Activated T-helper 2 cell treated with anti-CD3 and anti-CD28 coated beads, Interferon-gamma antibody, Interleukin-2, Interleukin-4, amounts not matched to agents 10 μg/mL and 5 μg/mL and 100 μg/mL, durations not matched to agents 14 hours and 24 hours and 36 hours (primary cell): ENCODE measurements at regions not wholly inside any gene's neighbourhood (a gene's known extent, or its start where the extent isn't known, plus 50 kb on each side); places are given as distances from the start of the nearest gene placed in this dataset.

Experiments
- DNase-seq: peaks from one replicate; pipeline ENCODE4 v3.0.0; 2021; ENCODE audit warnings: low spot score
- H3K27ac Mint-ChIP-seq: one replicate; pipeline ENCODE4 v1.8.0; 2021; ENCODE audit warnings: mixed read lengths
- H3K27me3 Mint-ChIP-seq: one replicate; pipeline ENCODE4 v1.8.0; 2021; ENCODE audit warnings: low read depth, mixed read lengths
- H3K36me3 Mint-ChIP-seq: one replicate; pipeline ENCODE4 v1.8.0; 2021; ENCODE audit warnings: low read depth, mixed read lengths
- H3K4me1 Mint-ChIP-seq: one replicate; pipeline ENCODE4 v1.8.0; 2021; ENCODE audit warnings: low read depth, mixed read lengths
- H3K4me3 Mint-ChIP-seq: one replicate; pipeline ENCODE4 v1.8.0; 2021; ENCODE audit warnings: low read depth, mild to moderate bottlenecking, moderate library complexity, mixed read lengths
- H3K9me3 Mint-ChIP-seq: one replicate; pipeline ENCODE4 v1.8.0; 2021; ENCODE audit warnings: mixed read lengths
- intact Hi-C: fragments of 100-400 bp; cut with micrococcal nuclease; formaldehyde crosslinking; loops from one replicate; pipeline ENCODE4 v1.15.1; 2023

DNA sequence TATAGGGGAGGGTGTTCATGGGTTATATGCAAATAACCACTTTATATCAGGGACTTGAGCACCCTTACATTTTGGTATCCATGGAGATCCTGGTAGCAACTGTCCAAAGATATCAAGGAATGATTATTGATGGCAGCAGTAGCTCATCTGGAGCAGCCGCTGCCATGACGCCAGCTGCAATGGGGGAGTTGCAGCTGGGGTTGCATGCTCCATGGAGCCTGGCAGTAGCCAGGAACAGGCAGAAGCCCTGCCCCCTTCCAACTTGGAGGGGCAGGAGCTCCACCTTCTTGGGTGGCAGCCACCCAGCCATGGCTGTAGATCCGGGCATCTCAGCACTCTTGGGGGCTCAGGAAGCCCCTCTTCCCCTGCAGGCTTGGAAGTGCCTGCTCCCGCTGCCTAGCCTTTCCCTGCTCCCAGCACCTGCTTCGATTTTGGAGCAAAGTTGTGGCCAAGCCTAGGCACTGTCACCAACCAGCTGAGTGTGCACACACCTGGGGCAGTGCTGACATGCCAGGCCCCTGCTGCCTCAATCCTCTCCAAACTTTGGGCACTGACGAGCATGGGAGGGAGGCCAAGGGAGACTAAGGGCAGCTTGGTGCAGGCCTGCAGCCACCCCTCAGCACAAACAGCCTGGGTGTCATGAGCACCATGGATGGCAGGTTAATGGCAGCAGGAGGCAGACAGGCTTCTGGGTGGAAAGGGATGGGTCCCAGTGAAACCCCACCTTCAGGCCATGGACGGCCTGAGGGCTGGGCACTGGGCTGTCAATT lies 235.6 kb upstream of the CSNK1A1L start:
- H3K36me3 Mint-ChIP-seq: no peaks in the 10 kb centered on the region
- H3K9me3 Mint-ChIP-seq: no peaks in the 10 kb centered on the region
- H3K27ac Mint-ChIP-seq: no peak overlapping the region
- H3K4me3 Mint-ChIP-seq: no peak overlapping the region
- intact Hi-C loops: no loop called here
- H3K4me1 Mint-ChIP-seq: no peaks in the 10 kb centered on the region
- DNase-seq: no peak
- no peaks in the 10 kb centered on the region for H3K27me3 Mint-ChIP-seq

DNA sequence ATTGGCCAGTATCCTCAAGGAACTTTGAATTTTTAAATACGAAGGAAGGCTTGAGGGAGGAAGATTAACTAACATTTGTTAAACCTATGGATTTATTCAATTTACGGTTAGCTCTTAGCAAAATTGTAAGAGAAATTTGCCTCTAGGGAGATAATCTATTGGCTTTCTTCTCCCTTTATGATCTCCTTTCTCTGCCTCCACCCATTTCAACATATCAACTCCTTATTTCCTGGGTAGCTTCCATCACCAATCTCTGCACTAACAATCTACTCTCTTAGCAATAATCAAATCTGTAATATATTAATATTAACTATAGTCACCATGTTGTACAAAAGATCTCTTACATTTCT lies 233.9 kb upstream of the CSNK1A1L start:
- Mint-ChIP-seq H3K27ac (no peak overlapping the region), H3K27me3 (no peaks in the 10 kb centered on the region), H3K4me1 (no peaks in the 10 kb centered on the region), H3K4me3 (no peak overlapping the region), H3K36me3 (no peaks in the 10 kb centered on the region), H3K9me3 (no peaks in the 10 kb centered on the region)
- intact Hi-C loops: no loop called here
- no peak for DNase-seq

DNA sequence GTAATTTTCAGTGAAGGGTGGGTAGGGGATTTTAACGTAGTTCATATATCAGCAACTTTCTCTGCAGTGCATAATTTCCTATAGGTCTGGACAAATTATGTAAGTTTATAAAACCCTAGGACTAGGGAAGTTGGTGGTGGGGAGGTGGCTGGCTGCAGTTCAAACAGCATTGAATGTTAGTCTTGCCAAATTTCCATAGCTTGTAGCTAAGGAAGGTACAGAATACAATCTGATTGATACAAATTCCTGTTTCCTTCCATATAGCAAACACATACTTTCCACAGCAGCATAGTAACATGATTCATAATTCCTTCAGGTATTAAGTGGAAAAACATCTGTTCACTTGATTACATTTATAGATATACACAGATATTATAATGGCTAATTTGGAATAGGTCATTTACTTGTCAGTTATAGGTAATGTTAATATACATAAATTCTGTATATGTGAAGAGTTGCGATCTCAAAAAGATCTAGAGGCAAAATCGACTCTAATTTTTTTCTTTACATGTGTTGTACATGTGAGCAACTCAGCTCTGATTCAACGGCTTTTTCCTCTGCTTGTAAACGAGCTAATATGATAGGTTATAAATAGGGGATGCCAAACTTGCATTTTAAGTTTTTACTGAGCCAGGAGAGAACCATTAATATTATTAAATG lies 233.4 kb upstream of the CSNK1A1L start:
- H3K36me3 Mint-ChIP-seq: no peaks in the 10 kb centered on the region
- H3K4me1 Mint-ChIP-seq: no peaks in the 10 kb centered on the region
- DNase-seq: no peak
- no peak overlapping the region for H3K4me3 Mint-ChIP-seq
- H3K9me3 Mint-ChIP-seq: no peaks in the 10 kb centered on the region
- no peak overlapping the region for H3K27ac Mint-ChIP-seq
- H3K27me3 Mint-ChIP-seq: no peaks in the 10 kb centered on the region
- intact Hi-C loops: no loop called here

DNA sequence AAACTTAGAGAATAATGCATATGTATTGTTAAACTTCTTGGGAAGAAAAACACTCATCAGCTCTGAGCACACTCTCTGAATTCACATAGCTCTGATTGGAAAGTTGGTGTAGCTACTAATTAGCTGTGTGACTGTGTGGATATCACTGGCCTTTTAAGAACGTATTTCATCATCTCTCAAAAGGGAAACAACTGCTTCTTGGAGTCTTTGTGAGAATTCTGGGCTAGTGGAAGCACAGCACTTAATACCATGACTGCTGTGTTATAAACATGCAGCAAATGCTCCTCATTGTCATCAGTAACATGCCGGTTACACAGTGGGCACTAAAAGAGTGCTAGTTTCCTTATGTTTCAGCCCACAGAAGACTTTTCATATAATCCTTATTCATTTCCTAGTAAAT lies 220.9 kb upstream of the CSNK1A1L start:
- Mint-ChIP-seq H3K4me1 (no peaks in the 10 kb centered on the region), H3K9me3 (peaks cover 28% of the 10 kb centered on the region), H3K36me3 (no peaks in the 10 kb centered on the region), H3K27me3 (no peaks in the 10 kb centered on the region), H3K27ac (no peak overlapping the region), H3K4me3 (no peak overlapping the region)
- intact Hi-C loops: no loop called here
- DNase-seq: no peak

DNA sequence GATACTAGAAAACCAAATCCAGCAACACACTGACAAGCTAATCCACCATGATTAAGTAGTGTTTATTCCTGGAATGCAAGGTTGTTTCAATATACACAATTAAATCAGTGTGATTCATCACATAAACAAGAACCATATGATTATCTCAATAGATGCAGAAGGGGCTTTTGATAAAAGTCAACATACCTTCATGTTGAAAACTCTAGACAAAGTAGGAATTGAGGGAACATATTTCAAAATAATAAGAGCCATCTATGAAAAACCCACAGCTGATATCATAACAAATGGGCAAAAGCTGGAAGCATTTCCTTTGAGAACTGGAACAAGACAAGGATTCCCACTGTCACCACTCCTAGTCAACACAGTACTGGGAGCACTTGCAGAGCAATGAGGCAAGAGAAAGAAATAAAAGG lies 213.6 kb upstream of the CSNK1A1L start:
- Mint-ChIP-seq H3K4me1 (no peaks in the 10 kb centered on the region), H3K27me3 (no peaks in the 10 kb centered on the region), H3K27ac (no peak overlapping the region), H3K9me3 (peaks cover 60% of the 10 kb centered on the region), H3K36me3 (no peaks in the 10 kb centered on the region), H3K4me3 (no peak overlapping the region)
- no peak for DNase-seq
- intact Hi-C loops: no loop called here

DNA sequence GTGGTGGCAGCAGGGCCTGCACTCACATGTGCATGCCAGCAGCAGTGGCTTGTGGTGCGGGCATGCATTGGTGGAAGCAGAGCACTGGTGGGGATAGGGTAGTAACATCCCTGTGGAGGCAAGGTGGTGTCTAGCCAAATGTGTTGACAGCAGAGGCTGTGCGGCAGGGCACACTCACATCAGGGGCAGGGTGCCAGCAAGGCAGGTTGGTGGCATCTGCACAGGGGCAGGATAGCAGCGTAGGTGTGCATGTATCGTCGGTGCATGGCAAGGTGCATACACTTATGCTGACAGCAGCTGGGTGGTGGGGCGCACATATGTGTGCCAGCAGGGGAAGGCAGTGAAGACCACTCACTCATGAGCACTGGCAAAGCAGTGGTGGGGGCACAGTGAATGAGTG lies 211.5 kb upstream of the CSNK1A1L start:
- no peak overlapping the region for H3K4me3 Mint-ChIP-seq
- intact Hi-C loops: no loop called here
- H3K36me3 Mint-ChIP-seq: no peaks in the 10 kb centered on the region
- no peaks in the 10 kb centered on the region for H3K4me1 Mint-ChIP-seq
- peaks cover 54% of the 10 kb centered on the region for H3K9me3 Mint-ChIP-seq
- DNase-seq: no peak
- no peaks in the 10 kb centered on the region for H3K27me3 Mint-ChIP-seq
- H3K27ac Mint-ChIP-seq: no peak overlapping the region

DNA sequence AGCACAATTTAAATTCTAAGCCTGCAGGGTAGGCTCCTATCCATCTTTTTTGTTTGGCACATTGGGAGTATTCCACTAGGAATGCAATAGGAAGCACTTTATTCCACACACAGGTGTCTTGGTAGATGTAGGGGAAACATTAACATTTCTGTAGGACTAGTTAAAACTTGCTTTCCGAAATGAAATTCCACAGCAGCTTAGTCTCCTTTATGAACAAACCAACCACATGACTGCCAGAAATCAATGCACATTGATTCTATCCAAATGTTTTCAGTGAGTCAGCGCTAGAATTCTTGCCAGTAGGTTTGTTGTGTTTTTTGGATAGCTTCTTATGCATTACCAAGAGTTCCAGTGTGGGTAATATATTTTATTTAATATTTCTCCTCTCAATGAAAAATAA lies 207.9 kb upstream of the CSNK1A1L start:
- no peaks in the 10 kb centered on the region for H3K27me3 Mint-ChIP-seq
- DNase-seq: no peak
- no peak overlapping the region for H3K27ac Mint-ChIP-seq
- no peaks in the 10 kb centered on the region for H3K36me3 Mint-ChIP-seq
- H3K9me3 Mint-ChIP-seq: peaks cover 24% of the 10 kb centered on the region
- H3K4me1 Mint-ChIP-seq: no peaks in the 10 kb centered on the region
- intact Hi-C loops: no loop called here
- H3K4me3 Mint-ChIP-seq: no peak overlapping the region

DNA sequence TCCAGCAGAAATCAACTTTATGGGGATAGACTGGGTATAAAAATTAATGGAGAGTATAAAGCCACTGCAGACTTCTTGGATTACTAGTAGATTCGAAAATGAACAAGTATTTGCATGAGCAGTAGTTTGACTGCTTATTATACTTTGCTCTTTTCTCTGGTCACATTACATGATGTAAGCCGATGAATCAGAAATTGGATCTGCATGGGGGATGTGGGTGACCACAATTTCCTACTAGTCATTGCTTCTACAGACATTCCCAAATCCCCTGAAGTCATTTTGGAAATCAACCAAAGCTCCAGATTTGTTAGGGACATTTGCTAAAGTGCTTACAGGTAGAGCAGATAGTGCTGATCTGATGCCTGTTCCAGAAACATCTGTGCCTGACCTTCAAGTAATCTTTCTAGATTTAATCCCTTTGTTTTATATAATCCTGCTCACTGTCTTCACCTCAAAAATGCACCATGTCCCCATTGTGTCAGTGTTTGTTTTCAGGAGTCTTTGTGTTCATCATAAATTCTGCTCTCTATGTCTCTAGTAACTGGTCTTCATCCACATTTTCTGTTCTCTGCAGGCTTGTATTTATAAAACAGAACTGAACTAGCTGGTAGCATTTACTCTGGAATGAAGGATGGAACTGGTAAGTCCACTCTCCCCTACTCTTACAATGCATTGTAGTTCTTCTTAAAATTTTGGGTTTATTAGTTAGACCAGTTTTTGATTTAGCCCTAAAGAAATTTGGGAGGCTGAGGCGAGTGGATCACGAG lies 201.5 kb upstream of the CSNK1A1L start:
- Mint-ChIP-seq H3K9me3 (no peaks in the 10 kb centered on the region), H3K4me3 (no peak overlapping the region), H3K27me3 (no peaks in the 10 kb centered on the region), H3K36me3 (no peaks in the 10 kb centered on the region), H3K27ac (no peak overlapping the region), H3K4me1 (no peaks in the 10 kb centered on the region)
- DNase-seq: no peak
- intact Hi-C loops: no loop called here

DNA sequence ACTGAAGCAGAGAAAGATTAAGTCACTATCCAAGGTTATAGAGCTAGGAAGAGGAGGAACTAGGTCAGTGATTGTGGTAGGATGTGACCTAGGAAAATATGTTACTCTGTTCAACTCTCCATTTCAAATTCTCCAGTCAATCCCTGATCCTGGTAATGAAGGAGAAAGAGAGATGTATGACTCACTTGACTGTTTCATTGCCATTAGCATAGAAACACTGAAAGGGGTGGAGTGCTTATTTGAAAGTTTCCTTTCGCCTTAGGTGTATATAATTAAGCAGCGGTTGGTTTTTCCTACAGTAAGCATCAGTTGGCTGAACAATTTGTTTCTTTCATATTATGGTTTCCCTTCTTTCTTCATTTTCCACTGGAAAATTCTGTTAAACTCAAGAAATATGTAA lies 198.1 kb upstream of the CSNK1A1L start:
- no peak overlapping the region for H3K4me3 Mint-ChIP-seq
- H3K27me3 Mint-ChIP-seq: no peaks in the 10 kb centered on the region
- H3K36me3 Mint-ChIP-seq: no peaks in the 10 kb centered on the region
- intact Hi-C loops: no loop called here
- DNase-seq: no peak
- no peaks in the 10 kb centered on the region for H3K4me1 Mint-ChIP-seq
- peaks cover 3% of the 10 kb centered on the region for H3K9me3 Mint-ChIP-seq
- no peak overlapping the region for H3K27ac Mint-ChIP-seq

DNA sequence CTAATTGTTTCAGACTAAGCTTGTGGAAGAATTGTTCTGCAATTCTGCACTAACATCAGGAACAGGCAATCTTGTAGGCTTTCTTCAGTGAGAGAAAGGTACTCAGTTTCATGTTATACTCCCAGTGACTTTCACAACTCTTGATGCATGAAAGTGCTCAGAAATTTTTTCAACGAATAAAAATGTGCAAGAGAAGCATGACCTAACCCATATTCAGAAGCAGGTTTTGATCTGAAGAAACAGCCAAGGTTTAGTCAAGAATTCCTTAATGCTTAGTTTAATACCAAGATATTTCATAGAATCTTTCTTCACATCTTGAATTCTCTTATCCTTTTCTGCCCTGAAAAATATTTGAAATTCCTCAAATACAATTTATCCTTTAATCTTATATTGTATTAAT lies 197.2 kb upstream of the CSNK1A1L start:
- no peak overlapping the region for H3K27ac Mint-ChIP-seq
- no peak overlapping the region for H3K4me3 Mint-ChIP-seq
- DNase-seq: no peak
- H3K27me3 Mint-ChIP-seq: no peaks in the 10 kb centered on the region
- no peaks in the 10 kb centered on the region for H3K36me3 Mint-ChIP-seq
- intact Hi-C loops: no loop called here
- H3K9me3 Mint-ChIP-seq: peaks cover 5% of the 10 kb centered on the region
- H3K4me1 Mint-ChIP-seq: no peaks in the 10 kb centered on the region

DNA sequence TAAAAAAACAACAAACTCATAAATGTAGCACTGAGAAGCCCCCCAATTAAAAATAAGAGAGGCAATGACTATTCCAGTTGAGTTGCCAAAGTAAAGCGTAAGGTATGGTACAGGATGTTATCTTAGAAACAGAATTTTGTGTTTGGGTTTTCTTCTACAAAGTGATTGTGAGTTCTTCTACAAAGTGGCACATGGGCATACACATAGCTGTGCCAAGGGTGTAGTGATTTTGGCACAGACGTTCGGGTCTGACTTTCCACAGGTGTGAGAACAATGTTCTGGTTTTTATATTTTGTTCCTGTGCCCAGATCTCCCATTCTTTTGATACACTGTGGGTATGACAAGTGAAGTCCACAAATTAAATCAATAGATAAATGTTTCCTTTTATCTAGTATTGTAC lies 190.1 kb upstream of the CSNK1A1L start:
- H3K27ac Mint-ChIP-seq: no peak overlapping the region
- H3K27me3 Mint-ChIP-seq: no peaks in the 10 kb centered on the region
- no peak overlapping the region for H3K4me3 Mint-ChIP-seq
- H3K4me1 Mint-ChIP-seq: no peaks in the 10 kb centered on the region
- no peaks in the 10 kb centered on the region for H3K36me3 Mint-ChIP-seq
- intact Hi-C loops: no loop called here
- no peak for DNase-seq
- H3K9me3 Mint-ChIP-seq: peaks cover 11% of the 10 kb centered on the region

DNA sequence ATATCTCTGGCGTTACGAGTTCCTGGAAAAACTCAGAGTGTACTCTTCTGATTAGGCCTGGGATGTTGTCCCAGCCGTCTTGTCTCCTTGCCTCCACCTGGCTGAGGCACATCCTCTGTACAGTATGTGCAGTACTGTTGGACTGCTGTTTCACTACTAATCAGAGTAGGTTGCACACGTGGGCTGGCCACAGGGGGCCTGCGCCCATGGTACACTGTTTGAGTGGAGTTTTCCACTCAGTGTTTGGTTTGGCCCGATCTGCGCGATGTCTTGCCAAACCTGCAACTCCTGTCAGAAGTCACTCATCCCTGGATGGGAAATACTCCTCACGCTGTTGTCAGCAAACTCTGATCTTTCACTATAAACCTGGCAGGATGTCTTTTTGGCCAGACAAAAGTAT lies 189.6 kb upstream of the CSNK1A1L start:
- H3K27ac Mint-ChIP-seq: no peak overlapping the region
- no peaks in the 10 kb centered on the region for H3K27me3 Mint-ChIP-seq
- H3K9me3 Mint-ChIP-seq: peaks cover 11% of the 10 kb centered on the region
- no peak for DNase-seq
- intact Hi-C loops: no loop called here
- no peaks in the 10 kb centered on the region for H3K36me3 Mint-ChIP-seq
- H3K4me3 Mint-ChIP-seq: no peak overlapping the region
- no peaks in the 10 kb centered on the region for H3K4me1 Mint-ChIP-seq

DNA sequence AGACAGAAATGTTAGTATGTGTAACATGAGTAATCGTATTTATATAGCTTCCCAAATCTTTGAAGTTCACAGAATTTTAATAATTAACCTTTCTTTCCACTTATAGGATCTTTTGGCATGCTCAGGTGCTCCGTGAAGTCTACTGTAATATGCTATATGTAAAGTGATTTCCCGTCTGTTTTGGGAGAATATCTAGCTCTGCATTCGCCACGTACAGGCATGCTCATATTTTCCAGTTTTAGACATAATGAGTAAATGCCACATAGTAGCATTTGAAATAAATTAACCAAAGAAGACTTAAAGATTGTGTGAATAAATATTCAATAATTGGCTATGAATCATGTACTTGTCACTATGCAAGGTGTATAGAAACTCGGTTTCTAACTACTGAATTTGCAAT lies 189.0 kb upstream of the CSNK1A1L start:
- H3K36me3 Mint-ChIP-seq: no peaks in the 10 kb centered on the region
- peaks cover 12% of the 10 kb centered on the region for H3K9me3 Mint-ChIP-seq
- H3K27ac Mint-ChIP-seq: no peak overlapping the region
- H3K27me3 Mint-ChIP-seq: no peaks in the 10 kb centered on the region
- no peak overlapping the region for H3K4me3 Mint-ChIP-seq
- DNase-seq: no peak
- H3K4me1 Mint-ChIP-seq: no peaks in the 10 kb centered on the region
- intact Hi-C loops: no loop called here
